ENCODE measurements at regions not wholly inside any gene's neighbourhood (a gene's known extent, or its start where the extent isn't known, plus 50 kb on each side); places are given as distances from the start of the nearest gene placed in this dataset.

DNA sequence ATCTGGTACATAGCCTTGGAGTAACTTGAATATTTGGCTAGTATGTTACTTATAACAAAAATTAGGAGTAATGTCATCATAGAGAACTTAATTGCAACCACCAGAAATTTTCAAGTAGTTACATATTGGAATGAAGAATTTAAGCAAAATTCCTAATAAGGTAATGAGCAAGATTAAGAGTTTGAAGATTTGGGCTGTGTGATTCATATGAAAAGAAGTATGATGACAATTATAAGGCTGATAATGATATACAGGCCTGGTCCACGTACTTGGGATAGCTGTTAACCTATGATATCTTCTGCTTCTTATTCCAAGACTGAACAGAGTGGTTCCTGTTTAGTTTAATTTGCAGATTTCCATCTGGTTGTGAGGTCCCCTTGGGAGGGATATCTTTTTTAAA lies 463.9 kb downstream of the RAPGEF2 start:
- TF ChIP-seq CTCF (IDR thresholded peaks at IDR 0.05; ENCODE audit: insufficient read depth, low read depth, low read length): no peak
- no peak for TF ChIP-seq EZH2 (IDR thresholded peaks at IDR 0.05; ENCODE audit: insufficient read depth, low read length)
